GM21825 (cell line): ENCODE measurements at regions not wholly inside any gene's neighbourhood (a gene's known extent, or its start where the extent isn't known, plus 50 kb on each side); places are given as distances from the start of the nearest gene placed in this dataset.
"Not testable (repeated sequence)": the region's sequence is repeated elsewhere in the genome, so short reads cannot be mapped to it uniquely, and the experiment has no call there.

Source experiments
- ATAC-seq: cut with Tn5 transposase; IDR thresholded peaks from one replicate; pipeline ENCODE4 v1.9.1; 2021; ENCODE audit warnings: mild to moderate bottlenecking, moderate library complexity; ENCODE audit not compliant: unreplicated experiment

DNA sequence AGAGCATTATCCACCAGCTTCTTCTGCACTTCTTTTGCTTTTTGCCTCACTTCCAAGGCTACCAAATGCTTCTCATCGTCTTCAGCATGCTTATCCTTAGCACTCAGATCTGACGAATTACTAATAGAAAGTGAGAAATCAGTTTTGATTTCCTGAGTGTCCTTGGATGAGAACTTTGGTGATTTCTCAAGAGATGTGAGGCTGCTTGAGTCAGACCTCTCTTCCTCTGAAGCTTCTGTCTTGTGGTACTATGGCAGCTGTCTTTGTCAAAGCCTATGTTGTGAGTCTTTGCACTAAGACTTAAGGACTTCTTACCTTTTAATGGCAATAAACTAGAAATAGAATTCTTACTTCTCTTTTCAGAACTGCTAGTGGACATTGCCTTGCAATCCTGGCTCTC is 169.9 kb downstream of the CPE start:
- no peak for ATAC-seq

GRCh38 chr4:165553221-165553810 is 174.5 kb downstream of the CPE start:
- no peak for ATAC-seq

DNA sequence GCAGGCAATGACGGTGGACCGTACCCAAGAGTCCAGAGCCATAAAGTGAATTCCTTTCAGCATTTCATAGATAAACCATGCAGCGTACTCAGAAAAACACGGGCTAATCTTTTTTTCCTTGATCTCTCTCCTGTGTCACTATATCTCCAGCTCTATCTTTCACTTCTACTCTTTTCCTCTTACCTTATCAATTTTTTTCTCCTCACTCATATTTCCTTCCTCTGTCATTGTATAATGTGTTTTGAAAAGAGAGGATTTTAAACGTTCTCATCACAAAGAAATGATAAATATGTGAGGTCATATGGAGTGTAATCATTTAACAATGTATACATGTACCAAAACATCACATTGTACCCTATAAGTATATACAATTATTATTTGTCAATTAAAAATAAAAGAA is 176.5 kb downstream of the CPE start:
- no peak for ATAC-seq

GRCh38 chr4:165556383-165556782 is 177.6 kb downstream of the CPE start:
- no peak for ATAC-seq

GRCh38 chr4:165560941-165561340 is 182.1 kb downstream of the CPE start:
- ATAC-seq = no peak

- no peak for ATAC-seq
Observed at GRCh38 chr4:165563851-165564250, 185.0 kb downstream of the CPE start.

GRCh38 chr4:165569031-165569430 is 190.2 kb downstream of the CPE start:
- no peak for ATAC-seq

DNA sequence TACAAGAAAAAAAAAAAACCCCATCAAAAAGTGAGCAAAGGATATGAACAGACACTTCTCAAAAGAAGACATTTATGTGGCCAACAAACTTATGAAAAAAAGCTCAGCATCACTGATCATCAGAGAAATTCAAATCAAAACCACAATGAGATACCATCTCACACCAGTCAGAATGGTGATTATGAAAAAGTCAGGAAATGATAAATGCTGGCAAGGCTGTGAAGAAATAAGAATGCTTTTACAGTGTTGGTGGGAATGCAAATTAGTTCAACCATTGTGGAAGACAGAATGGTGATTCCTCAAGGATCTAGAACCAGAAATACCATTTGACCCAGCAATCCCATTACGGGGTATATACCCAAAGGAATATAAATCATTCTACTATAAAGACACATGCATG is 192.7 kb downstream of the CPE start:
- ATAC-seq = not testable (repeated sequence)

DNA sequence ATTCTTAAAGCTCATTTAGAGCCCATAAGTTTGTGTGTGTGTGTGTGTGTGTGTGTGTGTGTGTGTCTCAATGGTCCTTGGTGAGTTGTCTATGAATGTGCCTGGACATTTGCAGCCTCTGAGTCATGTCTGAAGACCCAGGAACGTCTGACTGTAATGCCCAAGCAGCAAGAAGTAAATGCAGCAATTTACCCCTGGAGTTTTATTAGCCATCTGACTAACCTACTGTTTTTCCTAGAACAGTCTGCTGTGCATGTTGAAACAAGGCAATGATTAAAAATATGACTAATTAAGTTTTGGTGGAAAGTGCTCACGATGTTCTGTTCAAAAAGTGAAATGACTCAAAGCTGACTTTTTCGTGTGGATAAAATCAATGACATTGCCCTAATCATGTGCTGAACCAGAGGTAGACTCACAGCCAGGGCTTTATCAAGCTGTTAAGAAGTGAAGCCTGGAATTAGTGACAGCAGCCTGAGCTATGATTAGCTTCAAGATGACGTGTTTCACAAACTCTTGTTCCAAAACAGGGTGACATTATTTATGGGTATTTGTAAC is 201.6 kb downstream of the CPE start:
- no peak for ATAC-seq

DNA sequence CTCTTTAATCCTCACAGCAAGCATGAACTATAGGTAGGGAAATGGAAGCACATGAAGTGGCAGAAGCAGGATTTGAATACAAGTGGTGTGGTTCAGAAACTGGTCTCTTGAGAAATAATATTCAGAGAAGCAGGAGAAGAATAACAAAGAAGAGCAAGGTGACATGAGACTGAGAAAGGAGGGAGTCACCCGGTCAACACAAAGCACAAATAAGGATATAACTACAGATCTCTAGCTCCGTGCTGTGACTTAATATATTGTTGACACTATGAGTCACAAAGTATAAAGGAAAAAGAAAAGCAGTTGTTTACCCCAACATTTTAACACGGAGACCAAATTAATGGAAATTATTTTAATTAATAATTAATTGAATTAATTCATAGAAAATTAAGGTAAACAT is 204.5 kb downstream of the CPE start:
- ATAC-seq = no peak

- ATAC-seq = no peak
Observed at GRCh38 chr4:165584916-165585315, 206.1 kb downstream of the CPE start.

DNA sequence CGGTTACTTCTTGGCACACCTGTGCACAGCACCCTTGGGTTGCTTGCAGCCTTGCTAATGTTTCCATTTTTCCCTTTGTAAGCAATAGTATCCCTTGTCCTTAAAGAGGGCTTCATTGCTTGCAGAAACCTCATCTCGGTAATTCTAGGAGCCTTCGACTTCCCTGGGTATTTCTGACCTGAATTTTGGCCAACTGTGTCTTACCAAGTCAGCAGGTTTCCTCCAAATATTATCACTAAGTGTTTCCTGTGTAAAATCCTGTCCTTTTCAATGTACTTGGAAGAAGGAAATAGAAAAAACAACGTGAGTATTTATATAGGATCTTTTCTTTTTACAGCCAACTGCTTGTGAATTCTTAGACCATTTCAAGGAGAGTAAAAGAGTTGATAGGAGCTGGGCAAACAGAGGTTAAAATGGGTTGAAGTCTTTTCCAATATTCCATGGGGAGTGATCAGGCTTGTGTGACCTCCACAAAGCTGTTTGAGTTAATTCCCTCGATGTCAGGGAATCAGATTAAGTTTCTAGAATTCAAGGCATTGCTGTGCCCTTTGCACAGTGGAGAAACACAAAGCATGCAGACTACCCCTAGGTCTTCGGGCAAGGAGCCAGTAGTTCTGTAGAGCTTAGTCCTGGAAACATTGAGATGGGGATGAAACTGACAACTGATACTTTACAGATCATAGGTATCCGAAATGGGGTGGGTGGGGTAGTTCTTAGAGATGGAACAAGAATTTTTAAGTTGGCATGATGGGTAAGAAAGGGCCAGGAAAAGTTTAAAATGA is 209.9 kb downstream of the CPE start:
- no peak for ATAC-seq

- no peak for ATAC-seq
Observed at GRCh38 chr4:165592386-165592785, 213.6 kb downstream of the CPE start.

DNA sequence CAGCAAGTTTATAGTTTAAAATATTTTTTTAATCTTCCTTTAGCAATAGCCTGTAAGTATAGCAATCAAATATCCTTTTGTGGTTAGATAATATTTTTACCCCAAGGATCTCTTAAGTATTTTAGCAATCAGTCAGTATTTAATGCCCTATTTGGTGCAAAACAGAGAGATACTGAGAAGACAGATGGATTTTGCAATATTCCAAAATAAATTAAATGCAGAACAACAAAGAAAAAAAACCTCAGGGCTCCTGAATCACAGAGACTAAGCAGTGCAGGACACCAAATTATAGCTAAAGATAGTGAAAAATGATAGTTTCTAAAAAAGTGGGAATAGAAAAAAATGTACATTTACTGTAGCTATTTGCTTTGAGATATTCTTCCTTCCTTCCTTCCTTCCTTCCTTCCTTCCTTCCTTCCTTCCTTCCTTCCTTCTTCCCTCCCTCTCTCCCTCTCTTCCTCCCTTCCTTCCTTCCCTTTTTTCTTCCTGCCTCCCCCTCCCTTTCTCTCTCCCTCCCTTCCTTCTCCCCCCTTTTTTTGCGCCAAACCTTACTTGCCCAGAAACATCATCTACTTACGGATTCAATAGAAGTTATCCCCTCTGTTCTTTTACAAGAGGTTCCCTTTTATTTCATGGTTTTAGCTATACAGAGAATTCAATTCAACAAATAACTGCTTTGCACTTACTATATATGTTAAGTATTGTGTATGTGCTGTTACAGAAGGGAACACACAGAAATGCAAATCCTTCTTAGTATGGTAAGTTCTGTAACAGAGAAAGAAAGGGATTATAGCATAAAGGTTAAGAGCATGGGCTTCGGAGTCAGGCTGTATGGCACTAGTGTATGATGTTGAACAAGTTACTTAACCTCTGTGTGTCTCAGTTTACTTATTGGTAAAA is 219.0 kb downstream of the CPE start:
- ATAC-seq = no peak

DNA sequence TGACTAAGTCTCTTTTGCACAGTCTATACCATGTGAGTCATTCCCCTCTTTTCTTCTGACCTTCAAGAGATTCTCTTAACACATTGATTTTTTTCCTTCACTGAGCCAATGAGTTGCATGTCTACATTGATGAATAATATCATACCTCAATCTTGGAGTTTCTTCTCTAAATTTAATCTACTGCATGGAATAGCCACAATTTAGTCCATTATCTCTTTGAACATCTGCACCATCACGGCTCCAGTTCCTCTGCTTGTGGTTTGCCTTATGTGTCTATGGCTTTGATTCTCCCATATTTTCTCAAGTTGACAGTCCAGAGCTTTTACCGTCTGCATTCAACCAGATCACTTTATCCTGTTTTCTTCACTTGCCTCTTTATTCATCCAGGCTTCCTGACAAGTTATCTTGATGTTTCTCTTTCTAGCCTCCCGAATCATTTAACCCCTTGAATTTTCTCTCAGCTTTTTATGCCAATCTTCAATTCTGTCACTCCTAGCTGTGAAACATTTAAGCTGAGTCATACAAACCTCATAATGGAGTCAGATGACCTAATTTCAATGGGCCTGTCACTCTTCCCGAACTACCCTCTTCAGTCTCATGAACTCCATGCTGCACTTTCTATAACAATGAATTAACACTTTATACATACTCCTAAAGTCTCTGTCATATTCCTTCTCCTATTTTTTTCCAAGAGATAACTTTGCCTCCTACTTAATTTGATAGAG is 222.3 kb downstream of the CPE start:
- ATAC-seq = no peak

- ATAC-seq = no peak
Observed at GRCh38 chr4:165602621-165603020, 223.8 kb downstream of the CPE start.

DNA sequence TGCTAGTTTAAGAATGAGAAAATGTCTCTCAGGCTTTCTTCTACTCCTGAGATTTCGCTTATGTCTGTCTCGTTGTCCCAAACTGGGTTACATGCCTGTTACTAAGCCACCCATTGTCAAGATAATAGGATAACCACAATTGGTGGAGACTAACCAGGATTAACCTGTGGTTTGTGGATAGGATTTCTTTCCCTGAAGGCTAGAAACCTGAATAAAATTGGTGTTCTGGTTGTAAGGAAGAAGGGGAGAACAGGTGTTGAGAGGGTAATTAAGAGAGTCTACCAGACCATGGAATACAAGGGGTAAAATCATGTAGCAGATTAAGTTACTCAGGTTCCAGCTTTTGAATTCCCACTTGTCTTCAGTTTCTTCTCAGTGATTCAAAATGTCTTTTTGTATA is 225.4 kb downstream of the CPE start:
- no peak for ATAC-seq

DNA sequence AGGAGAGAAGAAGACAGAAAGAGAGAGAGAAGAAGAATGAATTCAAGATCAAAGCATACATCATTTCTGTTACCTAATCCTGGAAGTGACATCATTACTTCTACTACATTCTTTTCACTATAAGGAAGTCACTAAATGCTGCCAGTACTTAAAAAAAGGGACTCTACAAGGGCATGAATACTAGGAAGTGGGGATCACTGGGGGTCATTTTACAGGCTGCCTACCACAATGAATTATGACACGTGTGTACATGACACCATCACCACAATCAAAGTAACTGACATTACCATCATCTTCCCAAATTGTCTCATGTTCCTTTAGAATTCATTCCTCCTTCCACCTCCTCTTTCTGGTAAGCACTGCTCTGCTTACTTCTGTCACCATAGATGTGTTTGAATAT is 227.0 kb downstream of the CPE start:
- no peak for ATAC-seq

DNA sequence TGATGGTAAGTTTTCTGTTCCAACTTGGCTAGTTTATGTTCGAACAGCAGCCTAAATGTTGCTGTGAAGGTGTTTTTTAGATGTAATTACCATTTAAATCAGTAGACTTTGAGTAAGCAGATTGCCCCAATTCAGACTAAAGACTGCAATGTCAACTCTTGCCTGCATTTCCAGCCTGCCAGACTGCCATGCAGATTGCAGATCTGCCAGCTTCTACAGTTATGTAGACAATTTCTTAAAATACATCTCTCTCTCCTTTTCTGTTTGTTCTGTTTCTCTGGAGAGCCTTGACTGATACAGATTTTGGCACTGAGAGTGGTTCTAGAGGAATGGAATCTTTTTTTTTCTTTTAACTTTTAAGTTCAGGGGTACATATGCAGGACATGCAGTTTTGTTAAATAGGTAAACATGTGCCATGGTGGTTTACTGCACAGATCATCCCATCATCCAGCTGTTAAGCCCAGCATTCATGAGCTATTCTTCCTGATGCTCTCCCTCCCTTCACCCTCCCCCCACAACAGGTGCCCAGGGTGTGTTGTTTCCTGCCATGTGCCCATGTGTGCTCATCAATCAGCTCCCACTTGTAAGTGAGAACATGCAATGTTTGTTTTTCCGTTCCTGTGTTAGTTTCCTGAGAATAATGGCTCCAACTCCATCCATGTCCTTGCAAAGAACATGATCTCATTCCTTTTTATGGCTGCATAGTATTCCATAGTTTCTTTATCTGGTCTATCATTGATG is 227.8 kb downstream of the CPE start:
- no peak for ATAC-seq

GRCh38 chr4:165609653-165610052 is 230.8 kb downstream of the CPE start:
- no peak for ATAC-seq
